A549 (cell line): ENCODE measurements at regions not wholly inside any gene's neighbourhood (a gene's known extent, or its start where the extent isn't known, plus 50 kb on each side); places are given as distances from the start of the nearest gene placed in this dataset.

Experiments used
- CHD4 ChIP-seq: fragments of 200-600 bp; sonication (generic); IDR thresholded peaks from 2 replicates; pipeline ENCODE4 v1.6.1; 2016; ENCODE audit warnings: antibody characterized with exemption, mild to moderate bottlenecking, borderline replicate concordance
- CTCF ChIP-seq: fragments of >200 bp; sonication (Bioruptor Twin); formaldehyde crosslinking; IDR thresholded peaks from 3 replicates; pipeline ENCODE4 v1.5.1; 2016
- POLR2A ChIP-seq: IDR thresholded peaks from 2 replicates; pipeline ENCODE4 v1.6.1; 2012; ENCODE audit warnings: mild to moderate bottlenecking, low read length

GRCh38 chr4:125155251-125155650 is 159.5 kb upstream of the FAT4 start:
- TF ChIP-seq CHD4 = no peak
- TF ChIP-seq CTCF = no peak
- TF ChIP-seq POLR2A = no peak
